SK-N-SH (cell line): ENCODE measurements at regions not wholly inside any gene's neighbourhood (a gene's known extent, or its start where the extent isn't known, plus 50 kb on each side); places are given as distances from the start of the nearest gene placed in this dataset.

Experiments
- EZH2phosphoT487 ChIP-seq: fragments of 200-600 bp; sonication (generic); IDR thresholded peaks from 2 replicates; pipeline ENCODE4 v1.6.1; 2017; ENCODE audit warnings: low read depth, mixed run types, mild to moderate bottlenecking, antibody characterized with exemption, moderate library complexity, borderline replicate concordance
- MXI1 ChIP-seq: IDR thresholded peaks from 2 replicates; pipeline ENCODE4 v1.6.1; 2012; ENCODE audit warnings: mild to moderate bottlenecking, low read depth, low read length, improper control_type of control experiment
- SMC3 ChIP-seq: IDR thresholded peaks from 2 replicates; pipeline ENCODE4 v1.6.1; 2012; ENCODE audit warnings: low read depth, low read length, improper control_type of control experiment
- TF ChIP-seq, protein P1 (sequence below): fragments of 200-600 bp; sonication (generic); IDR thresholded peaks from 2 replicates; pipeline ENCODE4 v1.6.1; 2017; ENCODE audit warnings: antibody characterized with exemption, mild to moderate bottlenecking, moderate library complexity
- TF ChIP-seq, protein P2 (sequence below): IDR thresholded peaks from 2 replicates; pipeline ENCODE4 v1.4.0; 2012; ENCODE audit warnings: low read depth
- TF ChIP-seq, protein P3 (sequence below): IDR thresholded peaks from 2 replicates; pipeline ENCODE4; 2012

DNA sequence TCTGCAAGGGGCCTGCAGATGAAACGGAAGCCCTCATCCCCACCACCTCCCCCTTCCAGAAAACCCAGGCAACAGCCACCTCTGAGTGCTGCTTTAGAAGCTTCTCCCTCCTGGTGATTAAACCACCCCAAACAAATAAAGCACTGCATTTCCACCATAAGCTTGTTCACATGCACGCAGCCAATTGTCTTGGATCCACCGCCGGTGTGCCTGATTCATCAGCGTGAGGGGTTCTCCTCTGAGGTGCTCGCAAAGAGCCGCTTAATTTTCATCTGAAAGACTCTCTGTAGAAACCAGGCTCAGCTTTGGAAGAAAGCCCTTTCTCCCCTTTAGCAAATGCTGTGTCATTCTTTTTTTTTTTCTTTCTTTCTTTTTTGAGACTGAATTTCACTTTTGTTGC, 155.2 kb upstream of the EEF2KMT start:
- TF ChIP-seq EZH2phosphoT487 = no peak
- TF ChIP-seq, protein P1, sequence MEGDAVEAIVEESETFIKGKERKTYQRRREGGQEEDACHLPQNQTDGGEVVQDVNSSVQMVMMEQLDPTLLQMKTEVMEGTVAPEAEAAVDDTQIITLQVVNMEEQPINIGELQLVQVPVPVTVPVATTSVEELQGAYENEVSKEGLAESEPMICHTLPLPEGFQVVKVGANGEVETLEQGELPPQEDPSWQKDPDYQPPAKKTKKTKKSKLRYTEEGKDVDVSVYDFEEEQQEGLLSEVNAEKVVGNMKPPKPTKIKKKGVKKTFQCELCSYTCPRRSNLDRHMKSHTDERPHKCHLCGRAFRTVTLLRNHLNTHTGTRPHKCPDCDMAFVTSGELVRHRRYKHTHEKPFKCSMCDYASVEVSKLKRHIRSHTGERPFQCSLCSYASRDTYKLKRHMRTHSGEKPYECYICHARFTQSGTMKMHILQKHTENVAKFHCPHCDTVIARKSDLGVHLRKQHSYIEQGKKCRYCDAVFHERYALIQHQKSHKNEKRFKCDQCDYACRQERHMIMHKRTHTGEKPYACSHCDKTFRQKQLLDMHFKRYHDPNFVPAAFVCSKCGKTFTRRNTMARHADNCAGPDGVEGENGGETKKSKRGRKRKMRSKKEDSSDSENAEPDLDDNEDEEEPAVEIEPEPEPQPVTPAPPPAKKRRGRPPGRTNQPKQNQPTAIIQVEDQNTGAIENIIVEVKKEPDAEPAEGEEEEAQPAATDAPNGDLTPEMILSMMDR = no peak
- TF ChIP-seq, protein P2, sequence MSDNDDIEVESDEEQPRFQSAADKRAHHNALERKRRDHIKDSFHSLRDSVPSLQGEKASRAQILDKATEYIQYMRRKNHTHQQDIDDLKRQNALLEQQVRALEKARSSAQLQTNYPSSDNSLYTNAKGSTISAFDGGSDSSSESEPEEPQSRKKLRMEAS = no peak
- TF ChIP-seq, protein P3, sequence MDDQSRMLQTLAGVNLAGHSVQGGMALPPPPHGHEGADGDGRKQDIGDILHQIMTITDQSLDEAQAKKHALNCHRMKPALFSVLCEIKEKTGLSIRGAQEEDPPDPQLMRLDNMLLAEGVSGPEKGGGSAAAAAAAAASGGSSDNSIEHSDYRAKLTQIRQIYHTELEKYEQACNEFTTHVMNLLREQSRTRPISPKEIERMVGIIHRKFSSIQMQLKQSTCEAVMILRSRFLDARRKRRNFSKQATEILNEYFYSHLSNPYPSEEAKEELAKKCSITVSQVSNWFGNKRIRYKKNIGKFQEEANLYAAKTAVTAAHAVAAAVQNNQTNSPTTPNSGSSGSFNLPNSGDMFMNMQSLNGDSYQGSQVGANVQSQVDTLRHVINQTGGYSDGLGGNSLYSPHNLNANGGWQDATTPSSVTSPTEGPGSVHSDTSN = no peak
- TF ChIP-seq SMC3 = no peak
- TF ChIP-seq MXI1 = no peak
